H1 (cell line): ENCODE measurements at regions not wholly inside any gene's neighbourhood (a gene's known extent, or its start where the extent isn't known, plus 50 kb on each side); places are given as distances from the start of the nearest gene placed in this dataset.

Experiments
- ASH2L ChIP-seq: fragments of 200-600, 300-600 bp; sonication (generic); IDR thresholded peaks from one replicate; pipeline ENCODE4 v1.7.1; 2017; ENCODE audit warnings: low read length
- ATF3 ChIP-seq: IDR thresholded peaks from 2 replicates; pipeline ENCODE4 v1.6.1; 2011; ENCODE audit warnings: low read depth, mild to moderate bottlenecking, low read length; ENCODE audit not compliant: insufficient read depth
- CEBPB ChIP-seq: IDR thresholded peaks from 2 replicates; pipeline ENCODE4 v1.6.1; 2012; ENCODE audit warnings: low read depth, low read length
- CHD7 ChIP-seq: fragments of 300-600 bp; sonication (generic); IDR thresholded peaks from 2 replicates; pipeline ENCODE4 v1.7.1; 2012; ENCODE audit warnings: low read length, moderate library complexity, mild to moderate bottlenecking, inconsistent platforms; ENCODE audit not compliant: insufficient replicate concordance
- CTBP2 ChIP-seq: IDR thresholded peaks from 2 replicates; pipeline ENCODE4 v1.7.0; 2011; ENCODE audit warnings: borderline replicate concordance, mild to moderate bottlenecking, moderate library complexity, mixed read lengths, low read length; ENCODE audit not compliant: insufficient read depth, insufficient read length
- HDAC6 ChIP-seq: IDR thresholded peaks from one replicate; pipeline ENCODE4 v1.7.1; 2012; ENCODE audit warnings: low read depth, mild to moderate bottlenecking, inconsistent platforms, low read length, moderate library complexity
- POU5F1 ChIP-seq: IDR thresholded peaks from 2 replicates; pipeline ENCODE4 v1.6.1; 2011; ENCODE audit warnings: low read depth, mild to moderate bottlenecking, low read length, moderate library complexity
- RNF2 ChIP-seq: fragments of 200-900, 300-1000 bp; sonication (generic); IDR thresholded peaks from 2 replicates; pipeline ENCODE4 v1.7.1; 2016; ENCODE audit warnings: borderline replicate concordance, low read depth, mild to moderate bottlenecking, antibody characterized with exemption, low read length; ENCODE audit not compliant: poor library complexity, severe bottlenecking; ENCODE audit errors: missing control alignments
- TF ChIP-seq, protein P1 (sequence below): IDR thresholded peaks from 2 replicates; pipeline ENCODE4 v1.6.1; 2012; ENCODE audit warnings: low read length, inconsistent platforms

- no peak for TF ChIP-seq CHD7
- TF ChIP-seq, protein P1, sequence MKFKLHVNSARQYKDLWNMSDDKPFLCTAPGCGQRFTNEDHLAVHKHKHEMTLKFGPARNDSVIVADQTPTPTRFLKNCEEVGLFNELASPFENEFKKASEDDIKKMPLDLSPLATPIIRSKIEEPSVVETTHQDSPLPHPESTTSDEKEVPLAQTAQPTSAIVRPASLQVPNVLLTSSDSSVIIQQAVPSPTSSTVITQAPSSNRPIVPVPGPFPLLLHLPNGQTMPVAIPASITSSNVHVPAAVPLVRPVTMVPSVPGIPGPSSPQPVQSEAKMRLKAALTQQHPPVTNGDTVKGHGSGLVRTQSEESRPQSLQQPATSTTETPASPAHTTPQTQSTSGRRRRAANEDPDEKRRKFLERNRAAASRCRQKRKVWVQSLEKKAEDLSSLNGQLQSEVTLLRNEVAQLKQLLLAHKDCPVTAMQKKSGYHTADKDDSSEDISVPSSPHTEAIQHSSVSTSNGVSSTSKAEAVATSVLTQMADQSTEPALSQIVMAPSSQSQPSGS = no peak
- TF ChIP-seq ASH2L = no peak
- no peak for TF ChIP-seq CTBP2
- TF ChIP-seq RNF2 = no peak
- TF ChIP-seq ATF3 = no peak
- no peak for TF ChIP-seq CEBPB
- no peak for TF ChIP-seq POU5F1
- no peak for TF ChIP-seq HDAC6
Measured at GRCh38 chrX:10048707-10049106, 81.5 kb downstream of the CLDN34 start (continued).
